ENCODE measurements at regions not wholly inside any gene's neighbourhood (a gene's known extent, or its start where the extent isn't known, plus 50 kb on each side); places are given as distances from the start of the nearest gene placed in this dataset.

DNA sequence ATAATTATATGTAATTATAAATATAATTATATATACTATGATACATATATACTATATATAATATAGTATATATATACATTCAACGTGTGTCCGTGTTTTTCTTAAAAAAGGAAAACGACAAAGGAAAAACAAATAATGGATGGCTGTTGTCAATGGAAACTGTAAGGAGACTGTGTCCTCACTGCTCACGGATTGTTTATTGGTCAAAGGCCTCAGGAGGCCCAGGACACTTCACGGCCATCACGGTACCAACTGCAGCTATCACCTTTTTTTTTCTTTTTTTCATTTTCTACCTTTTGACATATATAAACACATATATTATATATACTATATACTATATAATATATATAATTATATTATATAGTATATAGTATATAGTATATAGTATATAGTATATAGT, 113.4 kb downstream of the SPTSSA start:
- DNase-seq: no peak

DNA sequence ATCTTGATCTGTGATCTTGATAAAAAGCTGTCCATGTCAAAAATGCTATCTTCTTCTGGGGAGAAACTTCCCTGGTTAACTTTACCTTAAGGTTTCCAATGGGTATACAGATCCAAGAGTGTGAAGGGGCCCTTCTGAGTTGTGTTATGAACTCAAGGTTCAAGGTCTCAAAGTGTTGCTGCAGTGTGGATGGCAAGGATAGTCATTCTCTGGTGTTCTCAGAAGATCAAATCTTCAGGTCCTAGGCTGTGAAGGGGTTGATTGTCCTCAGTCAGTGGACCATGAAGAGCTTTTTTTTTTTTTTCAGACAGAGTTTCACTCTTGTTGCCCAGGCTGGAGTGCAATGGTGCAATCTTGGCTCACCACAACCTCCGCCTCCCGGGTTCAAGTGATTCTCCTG, 114.4 kb downstream of the SPTSSA start:
- DNase-seq: no peak

DNA sequence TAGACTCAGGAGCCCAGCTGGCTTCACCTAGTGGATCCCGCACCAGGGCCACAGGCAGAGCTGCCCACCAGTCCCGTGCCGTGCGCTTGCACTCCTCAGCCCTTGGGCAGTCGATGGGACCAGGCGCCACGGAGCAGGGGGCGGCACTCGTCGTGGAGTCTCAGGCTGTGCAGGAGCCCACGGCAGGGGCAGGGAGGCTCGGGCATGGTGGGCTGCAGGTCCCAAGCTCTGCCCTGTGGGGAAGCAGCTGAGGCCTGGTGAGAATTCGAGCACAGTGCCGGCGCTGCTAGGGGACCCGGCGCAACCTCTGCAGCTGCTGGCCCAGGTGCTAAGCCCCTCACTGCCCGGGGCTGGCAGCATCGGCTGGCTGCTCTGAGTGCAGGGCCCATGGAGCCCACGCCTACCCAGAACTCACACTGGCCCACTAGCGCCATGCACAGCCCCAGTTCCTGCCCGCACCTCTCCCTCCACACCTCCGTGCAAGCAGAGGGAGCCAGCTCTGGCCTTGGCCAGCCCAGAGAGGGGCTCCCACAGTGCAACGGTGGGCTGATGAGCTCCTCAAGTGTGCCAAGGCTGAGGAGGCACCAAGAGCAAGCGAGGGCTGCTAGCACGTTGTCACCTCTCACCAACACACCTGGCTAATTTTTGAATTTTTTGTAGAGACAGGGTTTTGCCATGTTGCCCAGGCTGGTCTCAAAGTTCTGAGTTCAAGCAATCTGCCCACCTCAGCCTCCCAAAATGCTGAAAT, 116.1 kb downstream of the SPTSSA start:
- no peak for DNase-seq

DNA sequence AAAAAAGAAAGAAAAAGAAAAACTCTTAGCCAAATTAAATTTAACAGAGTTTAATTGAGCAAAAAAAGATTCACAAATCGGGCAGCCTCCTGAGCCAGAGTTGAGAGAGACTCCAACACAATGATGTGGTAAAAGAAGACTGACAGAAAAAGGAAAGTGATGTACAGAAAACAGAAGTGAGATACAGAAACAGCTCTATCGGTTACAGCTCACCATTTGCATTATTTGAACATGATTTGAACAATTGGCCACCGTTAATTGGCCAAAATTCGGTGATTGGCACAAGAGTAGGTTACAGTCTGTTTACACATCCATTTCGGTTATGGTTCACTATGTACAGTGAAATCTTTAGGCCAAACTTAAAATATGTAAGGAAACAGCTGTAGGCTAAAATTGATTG, 117.7 kb downstream of the SPTSSA start:
- DNase-seq: no peak

DNA sequence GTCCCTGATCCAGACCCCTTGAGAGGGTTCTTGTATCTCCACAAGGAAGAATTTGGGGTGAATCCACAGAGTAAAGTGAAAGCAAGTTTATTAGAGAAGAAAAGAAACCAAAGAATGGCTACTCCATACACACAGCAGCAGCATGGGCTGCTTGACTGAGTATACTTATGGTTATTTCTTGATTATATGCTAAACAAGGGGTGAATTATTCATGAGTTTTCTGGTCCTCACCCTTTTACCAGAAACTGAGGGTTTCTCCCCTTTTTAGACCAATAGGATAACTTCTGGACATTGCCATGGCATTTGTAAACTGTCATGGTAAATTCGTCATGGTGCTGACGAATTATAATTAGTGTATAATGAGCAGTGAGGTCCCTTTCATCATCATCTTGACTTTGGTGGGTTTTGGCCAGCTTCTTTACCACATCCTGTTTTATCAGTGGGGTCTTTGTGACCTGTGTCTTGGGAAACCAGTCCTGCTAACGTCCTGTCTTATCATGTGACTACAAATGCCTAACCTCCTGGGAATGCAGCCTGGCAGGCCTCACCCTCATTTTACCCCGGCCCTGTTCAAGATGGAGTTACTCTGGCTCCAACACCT, 121.9 kb downstream of the SPTSSA start:
- DNase-seq: no peak

DNA sequence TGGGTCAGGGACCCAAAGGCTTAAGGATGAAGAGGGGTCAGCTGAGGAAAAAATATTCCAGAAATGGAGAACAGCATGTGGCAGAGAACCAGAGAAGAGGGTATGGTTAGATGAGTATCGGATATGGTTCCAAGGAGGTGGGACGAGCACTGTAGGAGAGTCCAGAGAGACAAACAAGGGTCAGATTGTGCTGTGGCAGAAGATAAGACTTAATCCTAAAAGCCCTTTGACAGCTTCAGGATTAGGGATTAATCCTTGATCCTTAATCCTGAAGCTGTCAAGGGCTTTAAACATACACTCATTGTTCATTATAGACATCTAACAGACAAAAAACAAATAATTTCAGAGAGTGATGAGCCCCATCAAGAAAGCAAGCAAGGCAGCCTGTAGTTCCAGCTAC, 124.0 kb downstream of the SPTSSA start:
- no peak for DNase-seq

DNA sequence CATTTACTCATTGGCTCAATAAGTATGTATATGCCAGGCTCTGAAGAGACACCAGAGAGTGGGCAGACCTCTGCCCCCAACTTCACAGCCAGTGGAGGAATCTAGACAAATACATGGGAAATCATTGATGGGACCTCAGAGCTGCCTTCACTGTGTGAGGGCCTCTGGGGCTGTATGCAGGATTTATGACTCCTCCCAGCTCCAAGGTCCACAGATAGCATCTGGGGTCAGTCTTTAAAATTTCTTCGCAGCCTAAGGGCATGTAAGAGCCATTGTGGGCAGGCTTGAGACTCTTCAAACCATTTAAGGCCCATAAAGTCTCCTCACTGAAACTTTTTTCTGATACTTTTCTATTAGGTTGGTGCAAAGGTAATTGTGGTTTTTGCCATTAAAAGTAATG, 125.5 kb downstream of the SPTSSA start:
- DNase-seq: no peak

DNA sequence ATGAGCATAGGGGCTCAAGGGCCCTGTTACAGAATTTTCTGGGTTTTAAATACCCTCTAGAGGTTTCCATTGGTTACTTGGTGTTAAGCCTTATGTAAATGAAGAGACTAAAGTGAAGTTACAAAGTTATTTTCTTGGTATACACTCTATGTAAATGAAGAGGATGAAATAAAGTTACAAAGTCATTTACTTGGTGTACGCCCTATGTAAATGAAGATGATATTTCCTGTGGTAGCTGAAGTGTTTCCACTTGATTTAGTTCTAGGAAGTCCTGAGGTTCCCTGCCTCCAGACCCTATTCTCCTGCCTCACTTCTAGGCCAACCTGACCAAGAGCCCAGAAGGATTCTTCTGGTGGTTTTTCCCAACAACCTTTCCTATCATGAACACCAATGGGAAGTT, 126.1 kb downstream of the SPTSSA start:
- no peak for DNase-seq

DNA sequence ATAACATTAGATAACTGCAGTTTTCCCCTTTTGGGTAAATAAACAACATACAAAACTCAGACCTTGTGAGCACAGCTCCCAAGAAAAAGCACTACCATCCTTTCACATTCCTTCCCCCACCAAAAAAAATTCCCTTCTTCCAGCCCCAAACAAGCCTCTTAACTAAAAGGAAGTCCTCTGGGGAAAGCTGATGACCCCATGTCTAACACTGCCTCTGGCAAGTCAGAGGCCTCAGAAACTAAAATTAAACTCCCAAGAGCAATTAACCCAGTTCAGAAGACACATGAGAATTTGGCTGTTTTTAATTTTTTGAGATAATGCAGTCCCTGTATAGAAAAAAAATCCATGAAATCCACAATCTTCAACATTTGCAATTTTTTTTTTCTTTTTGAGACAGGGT, 127.7 kb downstream of the SPTSSA start:
- DNase-seq: no peak

DNA sequence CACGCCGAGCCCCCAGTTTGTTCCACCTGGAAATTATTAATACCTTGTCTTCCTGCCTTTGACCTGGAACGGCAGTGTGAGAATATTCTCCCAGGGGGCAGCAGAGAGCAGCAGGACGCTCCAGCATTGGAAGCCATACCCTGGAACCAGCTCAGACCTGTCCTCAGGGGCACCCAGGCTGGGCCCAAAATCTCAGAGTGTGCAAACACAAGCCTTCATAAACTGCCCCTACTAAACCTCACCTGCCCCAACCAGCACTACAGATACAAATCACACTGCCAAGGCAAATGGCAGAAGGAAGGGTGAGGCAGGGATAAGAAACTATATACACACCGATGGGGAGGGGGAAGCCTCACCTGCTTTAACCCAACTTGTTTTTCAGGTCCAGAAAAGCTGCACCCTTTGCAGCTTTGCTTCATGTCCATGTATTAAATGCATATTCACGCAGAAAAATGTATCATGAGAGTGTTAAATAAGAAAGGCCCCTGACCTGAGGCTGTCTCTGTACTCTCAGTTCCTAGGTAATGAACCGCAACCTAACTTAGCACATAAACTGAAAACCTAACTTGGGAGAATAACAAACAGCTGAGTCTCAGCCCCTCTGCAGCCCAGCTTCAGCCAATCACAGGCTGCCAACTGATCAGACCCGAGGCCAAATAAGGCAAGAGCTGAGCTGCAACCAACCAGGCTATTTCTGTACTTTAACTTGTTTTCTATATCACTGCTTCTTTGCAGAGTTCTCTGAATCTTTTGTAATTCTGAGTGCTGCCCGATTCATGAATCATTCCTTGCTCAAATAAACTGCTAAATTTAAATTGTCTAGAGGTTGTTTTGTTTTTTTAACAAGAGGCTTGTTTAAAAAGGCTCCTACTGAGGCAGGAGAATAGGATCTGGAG, 130.1 kb downstream of the SPTSSA start:
- DNase-seq: peak; percentile 49

DNA sequence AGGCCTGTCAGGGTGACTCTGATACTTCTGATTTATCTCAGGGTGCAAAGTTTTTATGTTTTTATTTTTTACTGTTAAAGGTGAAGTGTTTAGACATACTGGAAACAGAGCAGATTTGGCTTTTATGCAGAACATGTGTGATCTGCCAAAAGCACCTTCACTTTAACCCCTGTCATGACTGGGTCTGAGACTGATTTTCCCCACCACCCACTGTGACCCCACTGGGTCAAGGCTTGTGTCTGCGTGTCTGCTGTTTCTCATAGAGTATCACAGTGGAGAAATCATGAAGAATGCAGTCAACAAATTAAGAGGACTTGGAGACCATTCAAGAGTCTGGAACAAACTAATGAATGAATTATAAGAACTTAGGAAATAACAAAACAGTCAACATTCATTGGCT, 131.2 kb downstream of the SPTSSA start:
- no peak for DNase-seq

DNA sequence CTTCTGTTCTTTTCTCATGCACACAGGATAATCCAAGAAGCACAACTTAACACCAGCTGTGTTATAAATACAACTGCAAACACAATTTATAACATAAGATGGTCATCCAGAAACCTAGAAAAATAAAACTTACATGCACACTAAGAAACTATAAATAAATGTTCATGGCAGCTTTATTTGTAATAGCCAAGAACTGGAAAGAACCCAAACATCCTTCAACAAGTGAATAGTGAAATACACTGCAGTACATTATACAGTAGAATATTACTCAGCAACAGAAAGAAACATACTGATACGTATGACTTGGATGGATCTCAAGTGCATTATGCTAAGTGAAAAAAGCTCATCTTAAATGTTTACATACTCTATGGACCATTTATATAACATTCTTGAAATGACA, 132.7 kb downstream of the SPTSSA start:
- DNase-seq: no peak

DNA sequence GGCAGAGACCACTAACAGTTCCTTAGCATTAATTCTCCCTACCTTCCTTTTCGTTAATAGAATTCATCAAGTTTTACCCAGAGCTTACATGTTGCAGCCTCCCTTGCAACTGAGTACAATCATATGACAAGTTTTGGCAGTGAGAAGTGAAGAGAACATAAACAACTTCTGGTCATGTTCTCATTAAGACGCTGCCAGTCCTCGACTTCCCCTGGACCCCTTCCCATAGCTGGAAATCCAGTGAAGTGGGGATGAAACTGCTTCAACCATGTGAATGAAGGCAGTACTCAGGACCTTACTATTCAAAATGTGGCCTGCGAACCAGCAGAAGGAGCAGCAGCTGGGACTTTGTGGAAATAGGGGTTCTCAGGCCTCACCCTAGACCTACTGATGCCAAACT, 133.9 kb downstream of the SPTSSA start:
- no peak for DNase-seq

DNA sequence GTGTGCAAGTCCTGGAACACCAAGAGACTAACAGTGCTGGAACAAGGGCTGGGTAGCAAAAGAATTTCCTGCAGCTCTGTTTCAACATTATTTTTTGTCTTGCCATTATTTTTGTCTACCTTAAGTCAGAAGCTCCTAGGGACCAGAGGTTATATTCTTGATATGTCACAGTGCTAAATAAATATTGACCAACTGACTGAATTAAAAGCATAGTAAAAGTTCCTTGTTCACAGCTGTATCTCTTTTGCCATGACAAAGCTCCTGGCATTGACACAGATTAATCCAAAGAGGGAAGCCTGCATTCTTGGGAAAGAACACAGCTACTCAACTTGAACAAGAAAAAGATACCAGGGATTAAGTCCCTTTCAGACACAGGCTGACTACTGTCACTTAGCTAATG, 136.5 kb downstream of the SPTSSA start:
- no peak for DNase-seq

DNA sequence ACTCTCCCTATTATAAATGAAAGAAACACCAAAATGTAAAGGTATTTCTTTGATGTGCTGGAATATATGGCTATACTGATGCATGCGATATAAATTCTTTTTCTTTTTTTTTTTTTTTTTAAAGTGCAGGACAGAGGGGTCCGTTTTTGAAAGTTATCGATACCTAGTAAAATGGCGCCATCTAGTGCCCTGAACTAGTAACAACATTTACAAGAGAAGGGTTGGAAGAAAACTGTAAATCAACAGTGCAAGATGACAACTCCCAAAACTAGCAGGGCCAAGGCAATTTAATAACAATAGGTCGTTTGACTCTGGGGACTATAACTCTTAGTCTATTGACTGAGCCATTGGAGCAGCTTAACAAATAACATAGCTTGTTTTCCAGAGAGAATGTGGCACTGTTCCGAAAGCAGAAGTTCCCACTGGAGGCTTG, 137.7 kb downstream of the SPTSSA start:
- DNase-seq: peak; percentile 5

DNA sequence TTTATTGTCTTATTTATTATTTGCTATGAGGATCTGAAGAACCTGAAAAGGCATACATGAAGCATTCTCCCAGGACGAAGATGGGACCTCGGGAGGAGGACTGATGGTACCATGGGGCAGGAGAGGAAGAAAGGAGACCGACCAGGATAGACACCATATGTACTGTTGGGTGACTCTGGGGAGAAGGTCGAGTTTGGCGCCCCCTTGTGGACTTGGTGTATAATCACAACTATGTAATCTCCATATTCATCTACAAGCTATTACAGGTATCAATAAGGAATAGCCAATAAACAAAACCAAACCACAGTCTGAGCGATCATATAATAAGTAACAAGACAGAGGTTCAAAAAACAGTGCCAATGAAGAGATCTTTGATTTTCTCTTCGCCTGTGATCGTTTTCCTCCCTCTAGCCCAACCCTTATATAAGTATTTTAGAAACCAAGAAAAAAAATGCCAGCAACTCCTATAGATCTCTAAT, 139.1 kb downstream of the SPTSSA start:
- peak; percentile 61 for DNase-seq

DNA sequence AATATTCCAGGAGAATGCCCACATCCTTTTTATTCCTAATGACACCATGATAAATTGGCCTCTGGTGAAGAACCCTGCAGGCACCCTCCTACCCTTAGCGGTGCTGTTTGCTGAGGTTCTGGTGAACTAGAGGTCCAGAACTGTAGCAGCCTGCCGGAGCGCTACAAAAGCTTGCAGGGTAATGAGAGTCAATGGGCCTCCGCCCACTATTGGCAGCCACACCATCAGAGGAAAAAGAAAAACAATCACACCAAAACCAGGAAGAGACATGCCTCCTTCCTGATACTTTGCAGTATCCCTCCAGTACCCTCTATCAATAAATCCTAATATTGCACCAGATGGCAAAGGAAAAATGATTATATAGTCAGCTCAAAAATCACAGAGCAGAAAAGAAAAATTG, 142.9 kb downstream of the SPTSSA start:
- DNase-seq: no peak

DNA sequence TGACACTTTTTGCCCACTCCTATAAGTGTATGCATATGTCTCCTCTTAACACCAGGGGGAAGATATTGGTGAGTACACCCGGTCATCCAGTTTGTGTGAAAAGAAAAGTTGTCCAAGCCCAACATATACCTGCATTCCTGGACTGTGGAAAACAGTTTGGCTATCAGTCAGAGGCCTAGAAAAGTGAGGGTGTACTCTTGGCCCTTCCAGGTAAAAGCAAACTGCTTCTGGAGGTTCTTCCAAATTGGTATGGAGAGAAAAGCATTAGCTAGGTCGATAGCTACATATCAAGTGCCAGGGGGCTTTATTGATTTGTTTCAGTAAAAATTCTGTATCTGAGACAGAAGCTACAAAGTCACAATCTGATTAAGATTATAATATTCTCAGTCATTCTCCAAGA, 144.0 kb downstream of the SPTSSA start:
- no peak for DNase-seq

DNA sequence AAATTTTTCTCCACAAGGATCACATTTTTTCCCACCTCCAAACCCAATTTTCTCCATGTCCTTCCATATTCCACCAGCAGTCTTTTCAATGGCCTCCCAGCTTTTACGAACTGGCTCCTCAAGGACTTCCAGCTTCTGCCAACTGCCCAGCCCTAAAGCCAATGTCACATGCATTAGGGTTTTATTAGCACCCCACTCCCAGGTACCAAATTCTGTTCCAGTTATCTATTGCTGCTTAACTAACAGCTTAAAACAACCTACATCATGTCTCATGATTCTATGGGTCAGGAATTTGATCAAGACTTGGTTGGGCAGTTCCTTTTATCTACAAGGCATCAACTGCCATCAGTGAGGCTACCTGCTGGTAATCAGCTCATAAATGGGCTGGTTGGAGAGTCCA, 151.3 kb downstream of the SPTSSA start:
- DNase-seq: no peak

DNA sequence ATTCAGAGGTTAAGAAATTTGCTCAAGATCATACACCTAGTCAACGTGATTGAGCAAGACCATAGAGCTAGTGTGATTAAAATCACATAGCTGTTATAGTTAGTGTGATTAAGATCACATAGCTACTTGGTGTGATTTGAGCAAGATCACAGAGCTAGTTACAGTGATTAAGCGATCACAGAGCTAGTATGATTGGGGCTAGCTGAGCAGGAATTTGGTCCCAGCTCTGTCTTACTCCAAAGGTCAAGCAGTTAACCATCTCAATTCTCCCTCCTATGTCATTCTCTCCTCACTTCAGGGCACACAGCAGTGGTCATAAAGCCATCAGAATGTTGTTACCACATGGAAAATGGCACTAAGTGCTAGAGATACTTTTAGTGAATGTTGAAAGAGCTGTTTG, 158.2 kb downstream of the SPTSSA start:
- DNase-seq: no peak

DNA sequence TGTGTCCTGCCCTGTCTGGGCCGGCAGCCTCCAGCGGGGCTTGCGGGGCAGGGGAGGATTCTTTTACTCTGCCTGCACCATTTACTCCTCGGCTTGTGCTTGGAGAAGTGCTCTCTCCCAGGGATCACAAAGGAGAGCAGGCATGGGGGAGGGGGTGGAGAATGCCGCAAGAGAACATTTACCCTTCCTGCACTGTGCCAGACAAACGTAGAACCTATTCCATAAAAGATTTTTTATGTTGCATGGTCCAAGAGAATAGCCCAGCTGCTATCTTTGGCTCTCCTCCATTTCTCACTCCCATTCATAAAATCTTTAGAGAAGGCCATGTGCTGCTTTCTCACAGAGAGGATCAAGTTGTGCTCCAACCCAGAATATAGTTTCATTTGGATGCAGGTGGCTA, 159.4 kb downstream of the SPTSSA start:
- no peak for DNase-seq

DNA sequence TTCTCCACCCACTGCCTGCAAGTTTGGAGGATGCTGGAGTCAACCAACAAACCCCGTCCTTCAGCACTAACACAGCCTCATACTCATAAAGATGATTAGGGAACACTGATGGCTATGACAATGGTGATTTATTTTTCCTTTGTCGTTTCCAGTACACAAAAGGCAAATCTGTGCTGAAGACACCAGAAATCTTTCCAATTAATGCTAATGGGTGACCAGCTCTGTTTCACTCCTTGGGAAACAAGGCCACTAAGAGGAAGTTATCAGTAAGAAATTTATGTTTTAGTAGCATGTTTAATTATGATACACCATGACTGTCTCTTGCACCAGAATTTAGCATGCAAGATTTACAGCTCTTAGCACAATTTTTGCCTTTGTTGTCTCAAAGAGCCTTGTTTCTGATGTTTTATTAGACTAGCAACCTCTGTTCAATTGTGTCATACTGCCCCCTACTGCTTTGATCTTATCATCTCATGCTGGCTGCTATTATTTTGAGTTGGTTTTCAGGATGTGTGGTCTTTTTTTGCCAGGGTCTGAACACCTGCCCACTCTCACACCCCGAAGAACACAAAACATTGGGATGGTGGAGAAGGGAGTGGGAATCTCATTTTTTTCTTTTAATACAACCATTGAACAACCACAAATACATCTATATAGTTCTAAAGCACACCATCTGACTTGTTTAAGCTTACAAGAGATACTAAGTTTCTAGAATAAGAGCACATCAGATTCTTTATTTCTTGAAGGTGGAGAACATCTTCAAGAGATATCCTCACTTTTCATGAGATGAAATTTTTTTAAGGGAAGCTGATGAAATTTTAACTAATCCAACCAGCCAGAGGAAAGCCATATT, 160.9 kb downstream of the SPTSSA start:
- DNase-seq: no peak

DNA sequence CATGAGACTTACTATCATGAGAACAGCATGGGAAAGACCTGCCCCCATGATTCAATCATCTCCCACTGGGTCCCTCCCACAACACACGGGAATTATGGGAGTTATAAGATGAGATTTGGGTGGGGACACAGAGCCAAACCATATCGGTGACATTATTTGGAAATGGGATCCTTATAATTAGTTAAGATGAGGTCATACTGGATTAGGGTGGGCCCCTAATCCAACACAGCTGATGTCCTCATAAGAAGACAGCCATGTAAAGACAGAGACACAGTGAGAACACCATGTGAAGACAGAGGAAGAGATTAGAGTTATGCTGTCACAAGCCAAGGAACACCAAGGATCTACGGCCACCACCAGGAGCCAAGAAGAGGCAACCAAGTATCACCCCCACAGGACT, 161.7 kb downstream of the SPTSSA start:
- no peak for DNase-seq
